DOHH2 (cell line): ENCODE measurements at regions not wholly inside any gene's neighbourhood (a gene's known extent, or its start where the extent isn't known, plus 50 kb on each side); places are given as distances from the start of the nearest gene placed in this dataset.

ENCODE experiments used
- CTCF ChIP-seq: fragments of 200-600 bp; sonication (generic); IDR thresholded peaks from one replicate; pipeline ENCODE4 v1.5.1; 2014; ENCODE audit warnings: antibody characterized with exemption, mild to moderate bottlenecking, low read depth, low read length; ENCODE audit not compliant: poor library complexity, severe bottlenecking
- EZH2phosphoT487 ChIP-seq: fragments of 200-600 bp; sonication (generic); IDR thresholded peaks from 2 replicates; pipeline ENCODE4 v1.6.1; 2017; ENCODE audit warnings: borderline replicate concordance, mild to moderate bottlenecking, antibody characterized with exemption, low read length, moderate library complexity, mixed read lengths

GRCh38 chr5:168171901-168172759, 119.3 kb upstream of the WWC1 start:
- TF ChIP-seq EZH2phosphoT487 = no peak
- no peak for TF ChIP-seq CTCF
